Hepatocyte (in vitro differentiated cells): ENCODE measurements at regions not wholly inside any gene's neighbourhood (a gene's known extent, or its start where the extent isn't known, plus 50 kb on each side); places are given as distances from the start of the nearest gene placed in this dataset.
A peak's percentile ranks its signal among the peaks of the same experiment; 100 is the strongest.

Source experiments
- DNase-seq: peaks from one replicate; pipeline ENCODE4 v3.0.0-alpha.2; 2016; ENCODE audit warnings: low spot score
- H2AFZ ChIP-seq: fragments of 200-600 bp; sonication (generic); 2 replicates; pipeline ENCODE4 v1.6.0; 2016; ENCODE audit warnings: antibody characterized with exemption, mild to moderate bottlenecking
- H3K27ac ChIP-seq: fragments of 200-600 bp; sonication (generic); 2 replicates; pipeline ENCODE4 v1.5.1; 2016; ENCODE audit warnings: mild to moderate bottlenecking
- H3K27me3 ChIP-seq: fragments of 200-600 bp; sonication (generic); 2 replicates; pipeline ENCODE4 v1.6.1; 2016
- H3K36me3 ChIP-seq: fragments of 200-600 bp; sonication (generic); replicated peaks from 2 replicates; pipeline ENCODE4 v1.5.1; 2016; ENCODE audit warnings: low read depth; ENCODE audit not compliant: insufficient read depth
- H3K4me1 ChIP-seq: fragments of 200-600 bp; sonication (generic); 2 replicates; pipeline ENCODE4 v1.5.1; 2016; ENCODE audit warnings: mild to moderate bottlenecking, moderate library complexity; ENCODE audit not compliant: insufficient read depth
- H3K4me2 ChIP-seq: fragments of 200-600 bp; sonication (generic); 2 replicates; pipeline ENCODE4 v1.6.0; 2016
- H3K4me3 ChIP-seq: fragments of 200-600 bp; sonication (generic); 2 replicates; pipeline ENCODE4 v1.5.1; 2016; ENCODE audit warnings: mild to moderate bottlenecking
- H3K79me2 ChIP-seq: fragments of 200-600 bp; sonication (generic); 2 replicates; pipeline ENCODE4 v1.6.0; 2017; ENCODE audit warnings: mild to moderate bottlenecking
- H3K9me2 ChIP-seq: fragments of 200-600 bp; sonication (generic); replicated peaks from 2 replicates; pipeline ENCODE4 v1.6.0; 2017; ENCODE audit warnings: mild to moderate bottlenecking; ENCODE audit not compliant: insufficient read depth
- H3K9me3 ChIP-seq: fragments of 200-600 bp; sonication (generic); 2 replicates; pipeline ENCODE4 v1.5.1; 2016; ENCODE audit warnings: low read depth, mild to moderate bottlenecking
- H4K20me1 ChIP-seq: fragments of 200-600 bp; sonication (generic); 2 replicates; pipeline ENCODE4 v1.6.0; 2016; ENCODE audit warnings: mild to moderate bottlenecking; ENCODE audit not compliant: insufficient read depth, poor library complexity, severe bottlenecking
- EZH2 ChIP-seq: fragments of 200-600 bp; sonication (generic); IDR thresholded peaks from 2 replicates; pipeline ENCODE4 v1.6.1; 2016; ENCODE audit warnings: antibody characterized with exemption, mild to moderate bottlenecking, borderline replicate concordance
- EZH2phosphoT487 ChIP-seq: fragments of 200-600 bp; sonication (generic); IDR thresholded peaks from one replicate; pipeline ENCODE4 v1.6.1; 2018; ENCODE audit warnings: antibody characterized with exemption, mild to moderate bottlenecking, low read depth, moderate library complexity; ENCODE audit not compliant: unreplicated experiment, severe bottlenecking
- WGBS: methylation state at CpG from one replicate; pipeline ENCODE4 v1.1.6; 2016; ENCODE audit warnings: low lambda C conversion rate; ENCODE audit errors: missing lambda C conversion rate; 5-methylcytosine and 5-hydroxymethylcytosine counted together
- TF ChIP-seq, protein P1 (sequence below): fragments of 200-600 bp; sonication (generic); IDR thresholded peaks from 2 replicates; pipeline ENCODE4 v1.5.1; 2016; ENCODE audit warnings: antibody characterized with exemption, mild to moderate bottlenecking; ENCODE audit not compliant: poor library complexity

DNA sequence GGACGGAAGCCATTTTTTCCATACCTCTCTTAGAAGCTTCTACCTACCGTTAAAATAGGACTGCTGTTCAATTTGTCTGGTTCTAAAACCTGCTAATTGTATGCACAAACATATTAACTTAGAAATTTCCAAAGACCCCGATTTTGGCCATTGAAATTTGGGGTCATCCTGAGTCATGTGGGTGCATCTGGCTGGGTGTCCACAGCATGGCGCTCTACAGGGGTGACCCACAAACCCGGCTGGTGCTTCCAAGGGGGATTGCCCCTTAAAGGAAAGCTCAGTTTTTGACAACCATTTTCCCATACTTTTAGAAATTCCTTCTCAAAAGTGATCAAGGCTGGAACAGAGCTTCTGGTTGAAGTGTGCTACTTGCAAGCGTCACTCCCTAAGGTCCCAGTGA, 83.9 kb upstream of the EIF5 start:
- Histone ChIP-seq H3K27me3 (no peaks in the 10 kb centered on the region), H3K36me3 (no peaks in the 10 kb centered on the region), H3K4me3 (no peak overlapping the region), H3K9me3 (no peaks in the 10 kb centered on the region), H2AFZ (no peak overlapping the region), H3K27ac (no peak overlapping the region), H3K9me2 (no peaks in the 10 kb centered on the region), H4K20me1 (no peaks in the 10 kb centered on the region), H3K4me1 (peaks cover 12% of the 10 kb centered on the region), H3K79me2 (no peaks in the 10 kb centered on the region), H3K4me2 (no peak overlapping the region)
- WGBS, result 83% methylated on average over 6 of the region's 6 CpGs
- TF ChIP-seq EZH2, result no peak
- DNase-seq, result no peak

DNA sequence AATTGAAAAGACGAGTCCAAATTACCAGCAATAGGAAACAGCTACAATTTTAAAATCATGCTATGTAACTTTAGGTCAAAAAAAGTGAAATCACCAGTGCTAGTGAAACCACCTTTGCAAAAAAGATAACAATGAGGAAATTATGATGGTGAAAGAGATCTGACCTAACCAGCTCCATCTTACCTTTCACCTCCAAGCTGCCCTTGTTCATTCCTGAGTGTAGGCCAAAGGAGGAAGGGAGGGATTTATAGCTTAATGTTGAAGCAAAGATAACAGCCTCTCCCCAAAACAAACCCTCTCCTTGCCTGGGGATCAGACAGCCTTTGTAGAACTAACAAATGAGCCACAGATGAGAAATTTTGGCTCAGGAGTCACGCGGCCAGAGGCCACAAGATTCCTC, 83.2 kb upstream of the EIF5 start:
- TF ChIP-seq, protein P1, sequence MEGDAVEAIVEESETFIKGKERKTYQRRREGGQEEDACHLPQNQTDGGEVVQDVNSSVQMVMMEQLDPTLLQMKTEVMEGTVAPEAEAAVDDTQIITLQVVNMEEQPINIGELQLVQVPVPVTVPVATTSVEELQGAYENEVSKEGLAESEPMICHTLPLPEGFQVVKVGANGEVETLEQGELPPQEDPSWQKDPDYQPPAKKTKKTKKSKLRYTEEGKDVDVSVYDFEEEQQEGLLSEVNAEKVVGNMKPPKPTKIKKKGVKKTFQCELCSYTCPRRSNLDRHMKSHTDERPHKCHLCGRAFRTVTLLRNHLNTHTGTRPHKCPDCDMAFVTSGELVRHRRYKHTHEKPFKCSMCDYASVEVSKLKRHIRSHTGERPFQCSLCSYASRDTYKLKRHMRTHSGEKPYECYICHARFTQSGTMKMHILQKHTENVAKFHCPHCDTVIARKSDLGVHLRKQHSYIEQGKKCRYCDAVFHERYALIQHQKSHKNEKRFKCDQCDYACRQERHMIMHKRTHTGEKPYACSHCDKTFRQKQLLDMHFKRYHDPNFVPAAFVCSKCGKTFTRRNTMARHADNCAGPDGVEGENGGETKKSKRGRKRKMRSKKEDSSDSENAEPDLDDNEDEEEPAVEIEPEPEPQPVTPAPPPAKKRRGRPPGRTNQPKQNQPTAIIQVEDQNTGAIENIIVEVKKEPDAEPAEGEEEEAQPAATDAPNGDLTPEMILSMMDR, result no peak
- no peak for TF ChIP-seq EZH2
- TF ChIP-seq EZH2phosphoT487, result no peak
- Histone ChIP-seq H4K20me1 (no peaks in the 10 kb centered on the region), H3K27me3 (no peaks in the 10 kb centered on the region), H3K79me2 (no peaks in the 10 kb centered on the region), H3K4me2 (no peak overlapping the region), H3K4me1 (peaks cover 6% of the 10 kb centered on the region), H3K9me3 (no peaks in the 10 kb centered on the region), H3K27ac (peak overlapping the region; percentile 39), H3K36me3 (no peaks in the 10 kb centered on the region), H3K4me3 (no peak overlapping the region), H3K9me2 (no peaks in the 10 kb centered on the region), H2AFZ (no peak overlapping the region)
- WGBS, result 91% methylated on average over 3 of the region's 3 CpGs
- no peak for DNase-seq

DNA sequence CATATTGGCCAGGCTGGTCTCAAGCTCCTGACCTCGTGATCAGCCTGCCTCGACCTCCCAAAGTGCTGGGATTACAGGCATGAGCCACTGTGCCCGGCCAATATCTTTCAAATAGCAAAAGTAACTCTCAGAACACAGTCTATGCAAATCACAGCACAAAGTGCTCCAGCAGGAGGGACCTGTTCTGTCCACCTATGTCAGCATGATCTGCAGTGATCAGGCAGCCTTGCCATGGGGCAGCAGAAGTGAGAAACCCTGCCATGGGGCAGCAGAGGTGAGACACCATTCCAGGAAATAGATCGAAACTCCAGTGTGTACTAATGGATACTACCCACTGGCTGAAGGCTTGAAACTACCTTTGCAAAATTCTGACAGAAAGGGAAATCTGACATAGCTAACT, 78.5 kb upstream of the EIF5 start:
- no peaks in the 10 kb centered on the region for H3K79me2 ChIP-seq
- H3K9me3 ChIP-seq, result no peaks in the 10 kb centered on the region

DNA sequence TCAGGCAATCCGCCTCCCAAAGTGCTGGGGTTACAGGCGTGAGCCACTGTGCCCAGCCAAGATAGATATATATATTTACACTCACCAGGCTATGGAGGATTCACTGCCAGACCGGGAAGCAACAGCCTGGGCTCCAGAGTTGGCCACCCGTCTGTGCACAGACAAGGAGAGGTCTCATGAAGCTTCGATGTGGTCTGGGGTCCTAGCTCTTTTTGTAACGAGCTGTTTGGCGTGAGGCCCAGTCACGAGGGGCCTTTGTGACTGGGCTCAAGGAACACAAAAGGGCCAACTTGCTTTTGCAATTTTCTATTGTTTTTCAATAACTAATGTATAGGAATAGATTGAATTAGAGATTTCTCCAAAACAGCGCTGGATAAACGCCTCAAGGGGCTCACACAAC, 77.6 kb upstream of the EIF5 start:
- DNase-seq, result no peak
- H3K4me1 ChIP-seq, result no peaks in the 10 kb centered on the region
- no peaks in the 10 kb centered on the region for H4K20me1 ChIP-seq
- no peaks in the 10 kb centered on the region for H3K9me2 ChIP-seq
- no peak overlapping the region for H3K27ac ChIP-seq
- 72% methylated on average over 10 of the region's 10 CpGs for WGBS
- TF ChIP-seq, protein P1, result no peak
- no peak for TF ChIP-seq EZH2
- TF ChIP-seq EZH2phosphoT487, result no peak
- H3K79me2 ChIP-seq, result no peaks in the 10 kb centered on the region
- H3K36me3 ChIP-seq, result no peaks in the 10 kb centered on the region
- no peak overlapping the region for H3K4me3 ChIP-seq
- no peaks in the 10 kb centered on the region for H3K9me3 ChIP-seq
- H3K4me2 ChIP-seq, result no peak overlapping the region
- no peaks in the 10 kb centered on the region for H3K27me3 ChIP-seq
- H2AFZ ChIP-seq, result no peak overlapping the region

More for the DNA sequence above, 78.5 kb upstream of the EIF5 start:
- TF ChIP-seq, protein P1, result no peak
- TF ChIP-seq EZH2 (no peak), EZH2phosphoT487 (no peak)
- no peaks in the 10 kb centered on the region for H3K9me2 ChIP-seq
- no peak for DNase-seq
- no peak overlapping the region for H3K27ac ChIP-seq
- H4K20me1 ChIP-seq, result no peaks in the 10 kb centered on the region
- no peaks in the 10 kb centered on the region for H3K4me1 ChIP-seq
- H3K4me3 ChIP-seq, result no peak overlapping the region
- WGBS, result 95% methylated on average over 4 of the region's 4 CpGs
- H2AFZ ChIP-seq, result no peak overlapping the region
- no peaks in the 10 kb centered on the region for H3K27me3 ChIP-seq
- no peak overlapping the region for H3K4me2 ChIP-seq
- H3K36me3 ChIP-seq, result no peaks in the 10 kb centered on the region
